IMR-90 (cell line): ENCODE measurements at regions not wholly inside any gene's neighbourhood (a gene's known extent, or its start where the extent isn't known, plus 50 kb on each side); places are given as distances from the start of the nearest gene placed in this dataset.
A peak's percentile ranks its signal among the peaks of the same experiment; 100 is the strongest.

Experiments
- ATAC-seq: fragments of 200-7000 bp; cut with Tn5 transposase; 2 replicates; pipeline ENCODE4 v1.9.1; 2020; ENCODE audit warnings: low read depth, mild to moderate bottlenecking, moderate library complexity
- BruUV-seq: library from RNA; stranded (reverse); fragments of 400-500 nt; replicated peaks from 2 replicates; lab custom pipeline; 2021; lab: Mats Ljungman, UMichigan
- CTCF ChIA-PET: fragments of 300-600 bp; formaldehyde crosslinking; extraction: SDS; loops from one replicate; lab custom pipeline; 2021; ENCODE audit warnings: antibody characterized with exemption; lab: Yijun Ruan, JAX
- POLR2A ChIA-PET: fragments of 300-600 bp; sonication (Branson Sonifier 250); formaldehyde crosslinking; loops from one replicate; lab custom pipeline; 2022; ENCODE audit warnings: antibody characterized with exemption; ENCODE audit not compliant: unreplicated experiment; lab: Charles Lee
- DNase-seq: peaks from one replicate; pipeline ENCODE4 v3.0.0; 2013
- H2AFZ ChIP-seq: replicated peaks from 2 replicates; pipeline ENCODE3; 2013; ENCODE audit warnings: low read length, mild to moderate bottlenecking; ENCODE audit not compliant: poor library complexity
- H2AK5ac ChIP-seq: 2 replicates; pipeline ENCODE4 v1.6.1; 2013; ENCODE audit warnings: low read depth, low read length, inconsistent platforms
- H2AK9ac ChIP-seq: replicated peaks from 2 replicates; pipeline ENCODE3; 2013; ENCODE audit warnings: mild to moderate bottlenecking, low read depth, low read length, moderate library complexity; ENCODE audit not compliant: poor library complexity
- H2BK120ac ChIP-seq: 2 replicates; pipeline ENCODE4 v1.6.1; 2013; ENCODE audit warnings: low read depth, low read length, inconsistent platforms
- H2BK15ac ChIP-seq: 3 replicates; pipeline ENCODE4 v1.6.1; 2013; ENCODE audit warnings: low read depth, low read length, inconsistent platforms
- H2BK20ac ChIP-seq: 2 replicates; pipeline ENCODE4 v1.6.1; 2013; ENCODE audit warnings: low read depth, mild to moderate bottlenecking, inconsistent platforms, low read length, moderate library complexity
- H2BK5ac ChIP-seq: 2 replicates; pipeline ENCODE4 v1.6.1; 2013; ENCODE audit warnings: mild to moderate bottlenecking, low read depth, low read length, inconsistent platforms; ENCODE audit not compliant: poor library complexity, severe bottlenecking
- H3K14ac ChIP-seq: replicated peaks from 2 replicates; pipeline ENCODE4 v1.6.1; 2013; ENCODE audit warnings: low read depth, low read length, inconsistent platforms
- H3K18ac ChIP-seq: 2 replicates; pipeline ENCODE4 v1.6.1; 2013; ENCODE audit warnings: low read depth, low read length, control low read depth
- H3K23ac ChIP-seq: 2 replicates; pipeline ENCODE4 v1.6.1; 2013; ENCODE audit warnings: low read depth, low read length, inconsistent platforms
- H3K27ac ChIP-seq: 2 replicates; pipeline ENCODE4 v1.5.1; 2013; ENCODE audit warnings: mild to moderate bottlenecking, control low read depth, low read length; ENCODE audit not compliant: insufficient read depth
- H3K27me3 ChIP-seq: 2 replicates; pipeline ENCODE4 v1.6.1; 2013; ENCODE audit warnings: low read length; ENCODE audit not compliant: control insufficient read depth, insufficient read depth
- H3K36me3 ChIP-seq: 2 replicates; pipeline ENCODE4 v1.6.1; 2013; ENCODE audit warnings: low read length, mixed read lengths; ENCODE audit not compliant: control insufficient read depth, insufficient read depth
- H3K4ac ChIP-seq: 2 replicates; pipeline ENCODE4 v1.6.1; 2013; ENCODE audit warnings: low read depth, low read length, inconsistent platforms
- H3K4me1 ChIP-seq: 2 replicates; pipeline ENCODE4 v1.6.1; 2013; ENCODE audit warnings: low read length, mixed read lengths; ENCODE audit not compliant: control insufficient read depth, insufficient read depth
- H3K4me2 ChIP-seq: 2 replicates; pipeline ENCODE4 v1.6.1; 2013; ENCODE audit warnings: low read depth, mild to moderate bottlenecking, control low read depth, low read length, moderate library complexity
- H3K4me3 ChIP-seq: 2 replicates; pipeline ENCODE4 v1.5.1; 2013; ENCODE audit warnings: low read depth, mild to moderate bottlenecking, control low read depth, low read length, moderate library complexity; ENCODE audit not compliant: insufficient read depth
- H3K56ac ChIP-seq: 2 replicates; pipeline ENCODE4 v1.6.1; 2013; ENCODE audit warnings: low read length, inconsistent platforms; ENCODE audit not compliant: insufficient read depth; ENCODE audit errors: extremely low read depth
- H3K79me1 ChIP-seq, 2 experiments: 2 replicates each; pipeline ENCODE4 v1.6.1; 2013; ENCODE audit warnings: low read length in 2 of 2, inconsistent platforms in 1 of 2, low read depth in 1 of 2
- H3K9ac ChIP-seq: 2 replicates; pipeline ENCODE4 v1.6.1; 2013; ENCODE audit warnings: low read depth, low read length, control low read depth
- H3K9me1 ChIP-seq: 2 replicates; pipeline ENCODE4 v1.6.1; 2013; ENCODE audit warnings: low read length, inconsistent platforms; ENCODE audit not compliant: insufficient read depth
- H3K9me3 ChIP-seq: 2 replicates; pipeline ENCODE4 v1.6.1; 2013; ENCODE audit warnings: low read length; ENCODE audit not compliant: control insufficient read depth, insufficient read depth
- H4K20me1 ChIP-seq: 2 replicates; pipeline ENCODE4 v1.6.1; 2013; ENCODE audit warnings: low read length, inconsistent platforms; ENCODE audit not compliant: insufficient read depth
- H4K5ac ChIP-seq: 2 replicates; pipeline ENCODE4 v1.6.1; 2013; ENCODE audit warnings: mild to moderate bottlenecking, low read depth, low read length, control low read depth
- H4K8ac ChIP-seq, 2 experiments: 2 replicates each; pipeline ENCODE4 v1.6.1; 2013; ENCODE audit warnings: low read depth in 2 of 2, low read length in 2 of 2, control low read depth in 1 of 2, inconsistent platforms in 1 of 2
- H4K91ac ChIP-seq: 2 replicates; pipeline ENCODE4 v1.6.1; 2013; ENCODE audit warnings: low read depth, low read length, inconsistent platforms; ENCODE audit not compliant: insufficient read depth
- BHLHE40 ChIP-seq: fragments of 150-350 bp; IDR thresholded peaks from 2 replicates; pipeline ENCODE4 v1.6.1; 2016; ENCODE audit warnings: mild to moderate bottlenecking, low read depth, low read length
- CEBPB ChIP-seq: IDR thresholded peaks from 2 replicates; pipeline ENCODE4 v1.6.1; 2012; ENCODE audit warnings: low read depth, low read length, improper control_type of control experiment
- CHD1 ChIP-seq: IDR thresholded peaks from 2 replicates; pipeline ENCODE4 v1.6.1; 2012; ENCODE audit warnings: low read depth, low read length, improper control_type of control experiment
- FOS ChIP-seq: fragments of 150-350 bp; IDR thresholded peaks from 2 replicates; pipeline ENCODE4 v1.6.1; 2016; ENCODE audit warnings: low read depth, low read length
- MAFK ChIP-seq: IDR thresholded peaks from 2 replicates; pipeline ENCODE4 v1.6.1; 2012; ENCODE audit warnings: low read depth, low read length, improper control_type of control experiment
- MAZ ChIP-seq: IDR thresholded peaks from 2 replicates; pipeline ENCODE4 v1.6.1; 2012; ENCODE audit warnings: low read depth, mild to moderate bottlenecking, low read length, improper control_type of control experiment, moderate library complexity, borderline replicate concordance
- MXI1 ChIP-seq: IDR thresholded peaks from 2 replicates; pipeline ENCODE4 v1.6.1; 2012; ENCODE audit warnings: low read depth, mild to moderate bottlenecking, low read length, moderate library complexity, borderline replicate concordance
- NFE2L2 ChIP-seq: fragments of 150-350 bp; IDR thresholded peaks from 2 replicates; pipeline ENCODE4 v1.6.1; 2016; ENCODE audit warnings: low read depth, mild to moderate bottlenecking, low read length
- POLR2A ChIP-seq: IDR thresholded peaks from 2 replicates; pipeline ENCODE4 v1.6.1; 2012; ENCODE audit warnings: mild to moderate bottlenecking, low read depth, low read length
- RAD21 ChIP-seq: IDR thresholded peaks from 2 replicates; pipeline ENCODE4 v1.6.1; 2012; ENCODE audit warnings: low read length, improper control_type of control experiment
- RCOR1 ChIP-seq: IDR thresholded peaks from 2 replicates; pipeline ENCODE4 v1.6.1; 2012; ENCODE audit warnings: mild to moderate bottlenecking, low read length, improper control_type of control experiment; ENCODE audit not compliant: insufficient replicate concordance
- WGBS, 2 experiments: methylation state at CpG; one replicate each; pipeline versions ENCODE4 v1.1.5 to v1.1.7; 2013; ENCODE audit warnings: missing lambda C conversion rate in 2 of 2; ENCODE audit not compliant: insufficient read length in 1 of 2; ENCODE audit errors: extremely low coverage in 2 of 2; 5-methylcytosine and 5-hydroxymethylcytosine counted together
- dilution Hi-C: fragments of 300-500 bp; cut with HindIII; formaldehyde crosslinking; loops from one replicate; pipeline ENCODE4 v1.14.3; 2018; ENCODE audit warnings: low sequenced_read_pairs; ENCODE audit not compliant: unreplicated experiment
- in situ Hi-C: fragments of 300-500 bp; cut with MboI; formaldehyde crosslinking; loops from 3 replicates; pipeline ENCODE4 v1.14.3; 2019; ENCODE audit warnings: low sequenced_read_pairs, inconsistent platforms, mixed read lengths
- intact Hi-C: fragments of 100-400 bp; cut with micrococcal nuclease; formaldehyde crosslinking; loops from 2 replicates; pipeline ENCODE4 v1.10.0; 2022
- TF ChIP-seq, protein P1 (sequence below): fragments of 150-350 bp; IDR thresholded peaks from 2 replicates; pipeline ENCODE4 v1.6.1; 2016; ENCODE audit warnings: low read depth, mild to moderate bottlenecking, low read length, moderate library complexity, borderline replicate concordance
- TF ChIP-seq, protein P2 (sequence below): conservative IDR thresholded peaks from 2 replicates; pipeline ENCODE4 v1.5.1; 2012; ENCODE audit warnings: mild to moderate bottlenecking, low read depth, low read length, improper control_type of control experiment

DNA sequence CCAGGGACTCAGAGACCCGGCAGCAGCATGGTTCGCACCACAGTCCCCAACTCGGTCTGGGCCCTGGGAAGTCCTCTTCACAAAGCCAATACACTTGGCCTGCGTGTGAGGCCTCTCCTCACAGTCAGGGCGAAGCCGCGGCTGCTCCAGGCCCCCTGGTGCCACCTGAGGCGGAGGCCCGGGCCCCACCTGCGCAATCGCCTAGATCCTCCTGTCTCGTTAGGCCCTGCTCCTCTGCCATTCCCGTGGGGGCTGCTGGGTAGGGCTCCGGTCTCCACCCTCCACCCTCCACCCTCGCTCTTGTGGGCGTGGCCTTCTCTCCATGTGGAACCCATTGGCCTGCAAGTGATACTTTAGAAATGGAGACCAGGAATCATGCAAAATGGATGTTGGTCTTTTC, 553.3 kb downstream of the INHBA start:
- Histone ChIP-seq H2AFZ (no peak overlapping the region), H4K5ac (no peak overlapping the region), H2AK9ac (no peak overlapping the region), H3K27me3 (no peaks in the 10 kb centered on the region), H3K56ac (no peak overlapping the region), H3K4me3 (no peak overlapping the region), H4K8ac (no peak overlapping the region), H2AK5ac (peak overlapping the region; percentile 62), H2BK20ac (no peak overlapping the region), H3K4me2 (no peak overlapping the region), H2BK5ac (no peak overlapping the region), H4K91ac (no peak overlapping the region), H2BK120ac (no peak overlapping the region), H3K9me1 (peaks cover 2% of the 10 kb centered on the region; the same call in 1 of the 2 replicates), H3K9ac (no peak overlapping the region), H3K23ac (no peak overlapping the region), H4K20me1 (no peaks in the 10 kb centered on the region), H3K9me3 (no peaks in the 10 kb centered on the region), H3K4ac (0 out of 2 replicates have a peak overlapping the region, but pooled peaks have one; percentile 34), H2BK15ac (0 out of 3 replicates have a peak overlapping the region, but pooled peaks have one; percentile 48), H3K4me1 (peaks cover 8% of the 10 kb centered on the region; the same call in 1 of the 2 replicates), H3K14ac (0 out of 2 replicates have a peak overlapping the region, but pooled peaks have one; percentile 24), H3K79me1 (no peaks in the 10 kb centered on the region), H3K27ac (no peak overlapping the region), H3K36me3 (no peaks in the 10 kb centered on the region), H3K18ac (no peak overlapping the region)
- intact Hi-C loops (no loop called here), dilution Hi-C loops (no loop called here), in situ Hi-C loops (no loop called here)
- BruUV-seq: no TSS peak
- POLR2A ChIA-PET: no interaction called here
- ATAC-seq: no peak
- TF ChIP-seq MAZ (no peak), RAD21 (no peak), RCOR1 (no peak), FOS (no peak), MXI1 (no peak), MAFK (no peak), NFE2L2 (no peak), CHD1 (no peak), POLR2A (no peak), CEBPB (no peak), BHLHE40 (no peak)
- TF ChIP-seq, protein P1, sequence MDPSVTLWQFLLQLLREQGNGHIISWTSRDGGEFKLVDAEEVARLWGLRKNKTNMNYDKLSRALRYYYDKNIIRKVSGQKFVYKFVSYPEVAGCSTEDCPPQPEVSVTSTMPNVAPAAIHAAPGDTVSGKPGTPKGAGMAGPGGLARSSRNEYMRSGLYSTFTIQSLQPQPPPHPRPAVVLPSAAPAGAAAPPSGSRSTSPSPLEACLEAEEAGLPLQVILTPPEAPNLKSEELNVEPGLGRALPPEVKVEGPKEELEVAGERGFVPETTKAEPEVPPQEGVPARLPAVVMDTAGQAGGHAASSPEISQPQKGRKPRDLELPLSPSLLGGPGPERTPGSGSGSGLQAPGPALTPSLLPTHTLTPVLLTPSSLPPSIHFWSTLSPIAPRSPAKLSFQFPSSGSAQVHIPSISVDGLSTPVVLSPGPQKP: no peak
- TF ChIP-seq, protein P2, sequence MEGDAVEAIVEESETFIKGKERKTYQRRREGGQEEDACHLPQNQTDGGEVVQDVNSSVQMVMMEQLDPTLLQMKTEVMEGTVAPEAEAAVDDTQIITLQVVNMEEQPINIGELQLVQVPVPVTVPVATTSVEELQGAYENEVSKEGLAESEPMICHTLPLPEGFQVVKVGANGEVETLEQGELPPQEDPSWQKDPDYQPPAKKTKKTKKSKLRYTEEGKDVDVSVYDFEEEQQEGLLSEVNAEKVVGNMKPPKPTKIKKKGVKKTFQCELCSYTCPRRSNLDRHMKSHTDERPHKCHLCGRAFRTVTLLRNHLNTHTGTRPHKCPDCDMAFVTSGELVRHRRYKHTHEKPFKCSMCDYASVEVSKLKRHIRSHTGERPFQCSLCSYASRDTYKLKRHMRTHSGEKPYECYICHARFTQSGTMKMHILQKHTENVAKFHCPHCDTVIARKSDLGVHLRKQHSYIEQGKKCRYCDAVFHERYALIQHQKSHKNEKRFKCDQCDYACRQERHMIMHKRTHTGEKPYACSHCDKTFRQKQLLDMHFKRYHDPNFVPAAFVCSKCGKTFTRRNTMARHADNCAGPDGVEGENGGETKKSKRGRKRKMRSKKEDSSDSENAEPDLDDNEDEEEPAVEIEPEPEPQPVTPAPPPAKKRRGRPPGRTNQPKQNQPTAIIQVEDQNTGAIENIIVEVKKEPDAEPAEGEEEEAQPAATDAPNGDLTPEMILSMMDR: no peak
- 100% methylated on average over 1 of the region's 16 CpGs; no CpG with 5 or more reads in 1 of the 2 experiments for WGBS, 2 experiments
- CTCF ChIA-PET: no interaction called here
- DNase-seq: no peak
